Ovary (tissue), 3 donors: ENCODE measurements at regions not wholly inside any gene's neighbourhood (a gene's known extent, or its start where the extent isn't known, plus 50 kb on each side); places are given as distances from the start of the nearest gene placed in this dataset.

ENCODE experiments used
- POLR2A ChIP-seq: fragments of 450-650 bp; IDR thresholded peaks from one replicate; pipeline ENCODE4 v1.6.1; 2017; ENCODE audit warnings: antibody characterized with exemption, mild to moderate bottlenecking, moderate library complexity
- TF ChIP-seq, protein P1 (sequence below), 3 donors: fragments of 450-650 bp in 2 of 3; fragments of 200-600 bp in 1 of 3; IDR thresholded peaks; one replicate each; pipeline versions ENCODE4 v1.5.1 to v1.8.0; 2016 to 2022; ENCODE audit warnings: antibody characterized with exemption in 3 of 3, mild to moderate bottlenecking in 1 of 3
- donor health status: DM: no; HTN: no; CAD: no.

DNA sequence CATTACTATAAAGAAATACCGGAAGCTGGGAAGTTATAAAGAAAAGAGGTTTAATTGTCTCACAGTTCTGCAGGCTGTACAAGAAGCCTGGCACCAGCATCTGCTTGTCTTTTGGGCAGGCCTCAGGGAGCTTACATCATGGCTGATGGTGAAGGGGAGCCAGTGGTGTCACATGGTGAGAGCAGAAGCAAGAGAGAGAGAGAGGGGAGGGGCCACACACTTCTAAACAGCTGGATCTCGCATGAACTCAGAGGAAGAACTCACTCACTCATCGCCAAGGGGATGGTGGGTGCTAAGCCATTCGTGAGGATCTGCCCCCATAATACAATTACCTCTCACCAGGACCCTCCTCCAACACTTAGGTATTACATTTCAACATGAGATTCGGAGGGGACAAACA is 51.8 kb upstream of the ANKRD34C start:
- TF ChIP-seq, protein P1, sequence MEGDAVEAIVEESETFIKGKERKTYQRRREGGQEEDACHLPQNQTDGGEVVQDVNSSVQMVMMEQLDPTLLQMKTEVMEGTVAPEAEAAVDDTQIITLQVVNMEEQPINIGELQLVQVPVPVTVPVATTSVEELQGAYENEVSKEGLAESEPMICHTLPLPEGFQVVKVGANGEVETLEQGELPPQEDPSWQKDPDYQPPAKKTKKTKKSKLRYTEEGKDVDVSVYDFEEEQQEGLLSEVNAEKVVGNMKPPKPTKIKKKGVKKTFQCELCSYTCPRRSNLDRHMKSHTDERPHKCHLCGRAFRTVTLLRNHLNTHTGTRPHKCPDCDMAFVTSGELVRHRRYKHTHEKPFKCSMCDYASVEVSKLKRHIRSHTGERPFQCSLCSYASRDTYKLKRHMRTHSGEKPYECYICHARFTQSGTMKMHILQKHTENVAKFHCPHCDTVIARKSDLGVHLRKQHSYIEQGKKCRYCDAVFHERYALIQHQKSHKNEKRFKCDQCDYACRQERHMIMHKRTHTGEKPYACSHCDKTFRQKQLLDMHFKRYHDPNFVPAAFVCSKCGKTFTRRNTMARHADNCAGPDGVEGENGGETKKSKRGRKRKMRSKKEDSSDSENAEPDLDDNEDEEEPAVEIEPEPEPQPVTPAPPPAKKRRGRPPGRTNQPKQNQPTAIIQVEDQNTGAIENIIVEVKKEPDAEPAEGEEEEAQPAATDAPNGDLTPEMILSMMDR (IDR thresholded peaks at IDR 0.05), result no peak
- TF ChIP-seq POLR2A, result no peak
